HEK293 (cell line): ENCODE measurements at regions not wholly inside any gene's neighbourhood (a gene's known extent, or its start where the extent isn't known, plus 50 kb on each side); places are given as distances from the start of the nearest gene placed in this dataset.

Source experiments
- CTCF ChIA-PET: fragments of 350-600 bp; formaldehyde crosslinking; extraction: SDS; loops from one replicate; lab custom pipeline; 2021; ENCODE audit warnings: antibody characterized with exemption; lab: Yijun Ruan, JAX
- POLR2A ChIA-PET: fragments of 300-600 bp; formaldehyde crosslinking; extraction: SDS; loops from one replicate; lab custom pipeline; 2020; ENCODE audit warnings: antibody characterized with exemption, inconsistent platforms; lab: Yijun Ruan, JAX
- H3K27ac ChIP-seq: fragments of 200-500 bp; sonication (Bioruptor generic); 2 replicates; pipeline ENCODE4 v1.5.1; 2014; ENCODE audit warnings: low read depth, low read length, control low read depth, inconsistent platforms; ENCODE audit errors: extremely low read depth
- H3K36me3 ChIP-seq, 2 experiments: fragments of 200-500 bp in 1 of 2; sonication (Bioruptor generic) in 1 of 2; 1 replicate in 1 of 2; 2 replicates in 1 of 2; pipeline ENCODE4 v1.5.1; 2014 to 2017; ENCODE audit warnings: inconsistent platforms in 2 of 2, low read length in 2 of 2; ENCODE audit not compliant: control insufficient read depth in 2 of 2, insufficient read depth in 1 of 2
- H3K4me1 ChIP-seq: fragments of 200-500 bp; sonication (Bioruptor generic); 2 replicates; pipeline ENCODE4 v1.5.1; 2014; ENCODE audit warnings: mild to moderate bottlenecking, low read length, inconsistent platforms; ENCODE audit not compliant: control insufficient read depth, insufficient read depth
- H3K4me3 ChIP-seq: 2 replicates; pipeline ENCODE4 v1.5.1; 2011; ENCODE audit warnings: low read depth, mild to moderate bottlenecking, control low read depth, low read length, moderate library complexity
- H3K9me3 ChIP-seq: fragments of 200-500 bp; sonication (Bioruptor generic); 2 replicates; pipeline ENCODE4 v1.5.1; 2014; ENCODE audit warnings: low read depth, low read length, inconsistent platforms; ENCODE audit not compliant: control insufficient read depth, insufficient read depth
- BCL11A ChIP-seq: fragments of 450-650 bp; formaldehyde crosslinking; IDR thresholded peaks from 2 replicates; pipeline ENCODE4 v1.5.1; 2016; ENCODE audit warnings: low read depth, missing biosample characterization, missing genetic modification characterization
- HIC1 ChIP-seq: fragments of 450-650 bp; formaldehyde crosslinking; IDR thresholded peaks from 2 replicates; pipeline ENCODE4 v1.5.1; 2016; ENCODE audit warnings: missing biosample characterization, missing genetic modification characterization
- INSM2 ChIP-seq: fragments of 450-650 bp; formaldehyde crosslinking; IDR thresholded peaks from 2 replicates; pipeline ENCODE4 v1.5.1; 2016; ENCODE audit warnings: missing biosample characterization, missing genetic modification characterization
- KLF9 ChIP-seq: fragments of 450-650 bp; formaldehyde crosslinking; IDR thresholded peaks from 2 replicates; pipeline ENCODE4 v1.5.1; 2016; ENCODE audit warnings: missing biosample characterization, missing genetic modification characterization, low read depth
- ZBTB8A ChIP-seq: fragments of 450-650 bp; formaldehyde crosslinking; IDR thresholded peaks from 2 replicates; pipeline ENCODE4 v1.5.1; 2016; ENCODE audit warnings: missing biosample characterization, missing genetic modification characterization
- ZNF184 ChIP-seq: fragments of 450-650 bp; IDR thresholded peaks from 2 replicates; pipeline ENCODE4 v1.5.1; 2018; ENCODE audit warnings: missing biosample characterization, mild to moderate bottlenecking, missing genetic modification characterization
- ZNF292 ChIP-seq: fragments of 450-650 bp; formaldehyde crosslinking; IDR thresholded peaks from 2 replicates; pipeline ENCODE4 v1.5.1; 2016; ENCODE audit warnings: low read depth, missing biosample characterization, missing genetic modification characterization, borderline replicate concordance
- ZNF341 ChIP-seq: fragments of 450-650 bp; formaldehyde crosslinking; IDR thresholded peaks from 2 replicates; pipeline ENCODE4; 2016; ENCODE audit warnings: low read depth, missing biosample characterization, missing genetic modification characterization
- ZNF354C ChIP-seq: fragments of 450-650 bp; formaldehyde crosslinking; IDR thresholded peaks from 2 replicates; pipeline ENCODE4 v1.5.1; 2016; ENCODE audit warnings: missing biosample characterization, missing genetic modification characterization, low read depth, borderline replicate concordance
- ZNF513 ChIP-seq: fragments of 450-650 bp; IDR thresholded peaks from 2 replicates; pipeline ENCODE4 v1.5.1; 2018; ENCODE audit warnings: missing biosample characterization, missing genetic modification characterization
- ZNF548 ChIP-seq: fragments of 450-650 bp; formaldehyde crosslinking; IDR thresholded peaks from 2 replicates; pipeline ENCODE4 v1.5.1; 2016; ENCODE audit warnings: missing biosample characterization, missing genetic modification characterization
- ZNF654 ChIP-seq: fragments of 450-650 bp; formaldehyde crosslinking; IDR thresholded peaks from 2 replicates; pipeline ENCODE4 v1.5.1; 2016; ENCODE audit warnings: low read depth, missing biosample characterization, missing genetic modification characterization
- ZNF791 ChIP-seq: fragments of 450-650 bp; formaldehyde crosslinking; IDR thresholded peaks from 2 replicates; pipeline ENCODE4 v1.5.1; 2016; ENCODE audit warnings: missing biosample characterization, missing genetic modification characterization
- ZSCAN23 ChIP-seq: fragments of 450-650 bp; formaldehyde crosslinking; IDR thresholded peaks from 2 replicates; pipeline ENCODE4 v1.5.1; 2016; ENCODE audit warnings: missing biosample characterization, missing genetic modification characterization
- ZSCAN5A ChIP-seq: fragments of 450-650 bp; formaldehyde crosslinking; IDR thresholded peaks from 2 replicates; pipeline ENCODE4 v1.5.1; 2016; ENCODE audit warnings: missing biosample characterization, missing genetic modification characterization
- TF ChIP-seq, protein P1 (sequence below): fragments of 450-650 bp; formaldehyde crosslinking; IDR thresholded peaks from 2 replicates; pipeline ENCODE4 v1.5.1; 2016; ENCODE audit warnings: missing biosample characterization, missing genetic modification characterization, borderline replicate concordance

- TF ChIP-seq ZNF791 (tag by site-specific recombination) (no peak), ZNF184 (tag by site-specific recombination) (no peak), INSM2 (tag by site-specific recombination) (no peak)
- TF ChIP-seq, protein P1, sequence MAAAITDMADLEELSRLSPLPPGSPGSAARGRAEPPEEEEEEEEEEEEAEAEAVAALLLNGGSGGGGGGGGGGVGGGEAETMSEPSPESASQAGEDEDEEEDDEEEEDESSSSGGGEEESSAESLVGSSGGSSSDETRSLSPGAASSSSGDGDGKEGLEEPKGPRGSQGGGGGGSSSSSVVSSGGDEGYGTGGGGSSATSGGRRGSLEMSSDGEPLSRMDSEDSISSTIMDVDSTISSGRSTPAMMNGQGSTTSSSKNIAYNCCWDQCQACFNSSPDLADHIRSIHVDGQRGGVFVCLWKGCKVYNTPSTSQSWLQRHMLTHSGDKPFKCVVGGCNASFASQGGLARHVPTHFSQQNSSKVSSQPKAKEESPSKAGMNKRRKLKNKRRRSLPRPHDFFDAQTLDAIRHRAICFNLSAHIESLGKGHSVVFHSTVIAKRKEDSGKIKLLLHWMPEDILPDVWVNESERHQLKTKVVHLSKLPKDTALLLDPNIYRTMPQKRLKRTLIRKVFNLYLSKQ (tag by site-specific recombination): no peak
- POLR2A ChIA-PET: no interaction called here
- CTCF ChIA-PET: no interaction called here
Measured at GRCh38 chr4:171590716-171591115, 222.5 kb upstream of the GALNTL6 start.

GRCh38 chr4:171588764-171589163, 224.4 kb upstream of the GALNTL6 start:
- H3K36me3 ChIP-seq: no peaks in the 10 kb centered on the region
- H3K27ac ChIP-seq: no peak overlapping the region
- ChIA-PET POLR2A (no interaction called here), CTCF (no interaction called here)
- no peaks in the 10 kb centered on the region for H3K4me1 ChIP-seq
- H3K9me3 ChIP-seq: no peaks in the 10 kb centered on the region
- no peak for TF ChIP-seq ZNF341
- H3K4me3 ChIP-seq: no peak overlapping the region

More at GRCh38 chr4:171590716-171591115, 222.5 kb upstream of the GALNTL6 start:
- H3K36me3 ChIP-seq: no peaks in the 10 kb centered on the region
- no peaks in the 10 kb centered on the region for H3K4me1 ChIP-seq
- no peaks in the 10 kb centered on the region for H3K9me3 ChIP-seq
- no peak overlapping the region for H3K4me3 ChIP-seq
- no peak overlapping the region for H3K27ac ChIP-seq

GRCh38 chr4:171588051-171588545, 225.1 kb upstream of the GALNTL6 start:
- Histone ChIP-seq H3K9me3 (no peaks in the 10 kb centered on the region), H3K4me3 (no peak overlapping the region), H3K36me3 (no peaks in the 10 kb centered on the region), H3K4me1 (no peaks in the 10 kb centered on the region), H3K27ac (no peak overlapping the region)
- ChIA-PET POLR2A (no interaction called here), CTCF (no interaction called here)
- TF ChIP-seq BCL11A (tag by site-specific recombination) (no peak), ZNF292 (tag by site-specific recombination) (no peak), ZNF513 (tag by site-specific recombination) (no peak), ZSCAN5A (tag by site-specific recombination) (no peak), ZNF354C (tag by site-specific recombination) (no peak), ZNF548 (tag by site-specific recombination) (no peak), ZNF654 (tag by site-specific recombination) (no peak)

GRCh38 chr4:171583790-171584189, 229.4 kb upstream of the GALNTL6 start:
- Histone ChIP-seq H3K9me3 (no peaks in the 10 kb centered on the region), H3K36me3 (no peaks in the 10 kb centered on the region), H3K4me3 (no peak overlapping the region), H3K4me1 (no peaks in the 10 kb centered on the region), H3K27ac (no peak overlapping the region)
- CTCF ChIA-PET: no interaction called here
- POLR2A ChIA-PET: no interaction called here
- TF ChIP-seq HIC1 (tag by site-specific recombination) (no peak), ZNF341 (no peak), ZSCAN23 (tag by site-specific recombination) (no peak), KLF9 (tag by site-specific recombination) (no peak), ZBTB8A (tag by site-specific recombination) (no peak)
